Activated CD8-positive, alpha-beta T cell treated with anti-CD3 and anti-CD28 coated beads for 36 hours (primary cell): ENCODE measurements at regions not wholly inside any gene's neighbourhood (a gene's known extent, or its start where the extent isn't known, plus 50 kb on each side); places are given as distances from the start of the nearest gene placed in this dataset.

Experiments used
- ATAC-seq: fragments of 200-7000 bp; cut with Tn5 transposase; one replicate; pipeline ENCODE4 v1.10.0; 2021; ENCODE audit warnings: mild to moderate bottlenecking, moderate library complexity
- CTCF ChIA-PET: fragments of 350-600 bp; sonication (Branson Sonifier 250); formaldehyde crosslinking; loops from one replicate; lab custom pipeline; 2021; ENCODE audit warnings: antibody characterized with exemption; lab: Charles Lee
- POLR2A ChIA-PET: fragments of 350-600 bp; sonication (Branson Sonifier 250); formaldehyde crosslinking; loops from one replicate; lab custom pipeline; 2021; ENCODE audit warnings: antibody characterized with exemption; lab: Charles Lee
- DNase-seq: peaks from one replicate; pipeline ENCODE4 v3.0.0-alpha.2; 2020
- H3K27ac Mint-ChIP-seq: one replicate; pipeline ENCODE4 v1.8.0; 2021; ENCODE audit warnings: mild to moderate bottlenecking, mixed read lengths
- H3K27me3 Mint-ChIP-seq: one replicate; pipeline ENCODE4 v1.8.0; 2021; ENCODE audit warnings: mixed read lengths
- H3K36me3 Mint-ChIP-seq: one replicate; pipeline ENCODE4 v1.8.0; 2021; ENCODE audit warnings: low read depth, mixed read lengths
- H3K4me1 Mint-ChIP-seq: one replicate; pipeline ENCODE4 v1.8.0; 2021; ENCODE audit warnings: low read depth, mixed read lengths
- H3K4me3 Mint-ChIP-seq: one replicate; pipeline ENCODE4 v1.8.0; 2021; ENCODE audit warnings: mild to moderate bottlenecking, moderate library complexity, mixed read lengths
- H3K9me3 Mint-ChIP-seq: one replicate; pipeline ENCODE4 v1.8.0; 2021; ENCODE audit warnings: mixed read lengths
- intact Hi-C: fragments of 100-400 bp; cut with micrococcal nuclease; formaldehyde crosslinking; loops from one replicate; pipeline ENCODE4 v1.10.0; 2022
- TF ChIP-seq, protein P1 (sequence below): fragments of 200-600 bp; IDR thresholded peaks from one replicate; pipeline ENCODE4 v1.8.0; 2022; ENCODE audit warnings: antibody characterized with exemption, mild to moderate bottlenecking

DNA sequence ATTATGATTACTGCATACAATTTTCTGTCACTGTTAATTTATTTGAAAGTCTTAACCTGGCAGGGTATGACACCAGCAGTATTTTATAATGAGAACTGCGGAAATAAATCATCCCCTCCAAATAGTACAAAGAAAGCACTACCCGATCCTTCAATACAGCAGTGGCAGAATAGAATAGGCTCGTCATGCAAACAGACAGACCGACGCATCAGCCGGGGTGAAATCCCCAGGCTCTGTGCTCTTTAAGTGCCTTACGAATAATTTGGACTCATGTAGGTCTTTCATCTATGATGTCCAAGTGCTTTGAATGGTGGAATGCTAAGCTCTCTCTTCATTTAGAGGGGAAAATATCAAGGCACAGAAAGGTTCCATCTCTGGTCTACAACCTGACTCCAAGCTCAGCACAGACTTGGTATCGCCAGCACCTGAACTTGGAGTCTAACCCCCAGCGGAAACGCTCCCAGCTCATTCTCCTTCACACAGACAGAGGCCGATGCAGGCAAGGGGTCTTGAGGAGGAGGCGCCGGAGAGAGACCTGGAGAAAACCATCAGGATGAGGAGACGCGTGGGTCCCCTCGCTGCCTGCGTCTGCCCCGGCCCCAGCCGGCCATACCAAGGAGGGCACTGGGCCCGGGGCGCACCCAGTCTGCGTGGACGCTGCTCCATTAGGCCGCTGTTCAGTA, 568.1 kb upstream of the MKI67 start:
- no peaks in the 10 kb centered on the region for H3K27me3 Mint-ChIP-seq
- ChIA-PET CTCF (no interaction called here), POLR2A (no interaction called here)
- H3K27ac Mint-ChIP-seq, result no peak overlapping the region
- intact Hi-C loops, result no loop called here
- H3K9me3 Mint-ChIP-seq, result no peaks in the 10 kb centered on the region
- TF ChIP-seq, protein P1, sequence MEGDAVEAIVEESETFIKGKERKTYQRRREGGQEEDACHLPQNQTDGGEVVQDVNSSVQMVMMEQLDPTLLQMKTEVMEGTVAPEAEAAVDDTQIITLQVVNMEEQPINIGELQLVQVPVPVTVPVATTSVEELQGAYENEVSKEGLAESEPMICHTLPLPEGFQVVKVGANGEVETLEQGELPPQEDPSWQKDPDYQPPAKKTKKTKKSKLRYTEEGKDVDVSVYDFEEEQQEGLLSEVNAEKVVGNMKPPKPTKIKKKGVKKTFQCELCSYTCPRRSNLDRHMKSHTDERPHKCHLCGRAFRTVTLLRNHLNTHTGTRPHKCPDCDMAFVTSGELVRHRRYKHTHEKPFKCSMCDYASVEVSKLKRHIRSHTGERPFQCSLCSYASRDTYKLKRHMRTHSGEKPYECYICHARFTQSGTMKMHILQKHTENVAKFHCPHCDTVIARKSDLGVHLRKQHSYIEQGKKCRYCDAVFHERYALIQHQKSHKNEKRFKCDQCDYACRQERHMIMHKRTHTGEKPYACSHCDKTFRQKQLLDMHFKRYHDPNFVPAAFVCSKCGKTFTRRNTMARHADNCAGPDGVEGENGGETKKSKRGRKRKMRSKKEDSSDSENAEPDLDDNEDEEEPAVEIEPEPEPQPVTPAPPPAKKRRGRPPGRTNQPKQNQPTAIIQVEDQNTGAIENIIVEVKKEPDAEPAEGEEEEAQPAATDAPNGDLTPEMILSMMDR, result no peak
- H3K4me1 Mint-ChIP-seq, result no peaks in the 10 kb centered on the region
- no peak overlapping the region for H3K4me3 Mint-ChIP-seq
- DNase-seq (no peak), ATAC-seq (no peak)
- no peaks in the 10 kb centered on the region for H3K36me3 Mint-ChIP-seq

DNA sequence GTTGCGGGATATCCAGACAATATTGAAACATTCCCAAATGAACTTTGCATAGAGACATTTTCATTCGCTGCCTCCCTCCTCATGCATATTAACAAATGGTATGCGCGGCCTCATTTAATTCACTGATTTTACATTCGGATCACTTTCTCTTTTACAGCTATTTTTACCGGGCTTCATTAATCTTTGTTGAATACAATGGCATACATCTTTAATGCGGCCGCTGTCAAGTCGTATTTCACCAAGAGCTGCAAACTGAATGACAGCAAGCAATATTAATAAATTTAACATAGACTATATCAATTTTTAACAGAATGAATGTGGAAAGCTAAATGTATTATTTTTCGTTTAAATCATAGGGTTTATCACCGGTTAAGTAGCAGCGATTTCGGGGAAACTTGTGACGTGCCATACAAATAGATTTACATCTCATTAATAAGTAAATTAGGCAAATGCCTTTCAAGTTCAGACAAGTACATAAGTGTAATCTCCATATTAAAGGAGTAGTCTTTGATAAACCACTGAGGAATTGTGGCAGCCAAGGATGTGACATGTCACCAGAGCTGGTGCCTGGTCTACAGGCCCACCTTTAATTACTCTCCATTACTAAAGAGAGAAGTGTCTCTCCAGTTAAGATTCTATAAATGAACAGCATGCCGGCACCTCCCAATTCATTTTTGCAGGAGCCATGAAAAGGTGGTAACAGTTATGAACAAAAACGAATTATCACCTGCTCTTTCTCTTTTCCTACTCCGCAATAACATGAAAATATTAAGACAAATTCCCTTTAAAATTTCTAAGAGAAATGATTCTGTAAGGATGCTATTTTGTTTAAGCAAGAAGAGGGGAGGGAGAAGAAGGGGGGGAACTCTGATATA, 568.9 kb upstream of the MKI67 start:
- Mint-ChIP-seq H3K4me3 (no peak overlapping the region), H3K36me3 (no peaks in the 10 kb centered on the region), H3K9me3 (no peaks in the 10 kb centered on the region), H3K27ac (no peak overlapping the region), H3K4me1 (no peaks in the 10 kb centered on the region), H3K27me3 (no peaks in the 10 kb centered on the region)
- DNase-seq (no peak), ATAC-seq (no peak)
- POLR2A ChIA-PET, result no interaction called here
- TF ChIP-seq, protein P1, result no peak
- intact Hi-C loops, result no loop called here
- CTCF ChIA-PET, result no interaction called here

DNA sequence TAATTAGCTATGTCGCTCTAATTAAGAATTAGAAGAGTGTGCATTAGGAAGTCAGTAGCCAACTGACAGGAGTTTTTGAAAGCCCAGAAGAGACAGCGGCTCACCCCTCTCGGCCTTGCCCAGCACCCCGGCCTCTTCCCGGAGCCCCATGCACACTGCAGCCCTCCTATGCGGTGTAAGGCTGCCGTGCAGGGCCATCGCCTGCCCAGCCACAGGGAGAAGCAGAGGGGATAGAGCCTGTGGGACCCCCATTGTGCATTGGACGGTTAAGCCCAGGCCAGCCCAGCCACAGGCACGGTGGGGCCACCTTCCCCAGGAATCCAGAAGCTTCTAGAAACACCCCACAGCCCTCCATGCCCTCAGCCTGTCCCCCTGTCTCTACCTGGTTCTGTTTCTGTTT, 569.7 kb upstream of the MKI67 start:
- H3K9me3 Mint-ChIP-seq, result no peaks in the 10 kb centered on the region
- no peaks in the 10 kb centered on the region for H3K4me1 Mint-ChIP-seq
- no peaks in the 10 kb centered on the region for H3K27me3 Mint-ChIP-seq
- no peak for ATAC-seq
- H3K27ac Mint-ChIP-seq, result no peak overlapping the region
- TF ChIP-seq, protein P1, result no peak
- intact Hi-C loops, result no loop called here
- POLR2A ChIA-PET, result no interaction called here
- CTCF ChIA-PET, result no interaction called here
- H3K36me3 Mint-ChIP-seq, result no peaks in the 10 kb centered on the region
- DNase-seq, result no peak
- H3K4me3 Mint-ChIP-seq, result no peak overlapping the region

DNA sequence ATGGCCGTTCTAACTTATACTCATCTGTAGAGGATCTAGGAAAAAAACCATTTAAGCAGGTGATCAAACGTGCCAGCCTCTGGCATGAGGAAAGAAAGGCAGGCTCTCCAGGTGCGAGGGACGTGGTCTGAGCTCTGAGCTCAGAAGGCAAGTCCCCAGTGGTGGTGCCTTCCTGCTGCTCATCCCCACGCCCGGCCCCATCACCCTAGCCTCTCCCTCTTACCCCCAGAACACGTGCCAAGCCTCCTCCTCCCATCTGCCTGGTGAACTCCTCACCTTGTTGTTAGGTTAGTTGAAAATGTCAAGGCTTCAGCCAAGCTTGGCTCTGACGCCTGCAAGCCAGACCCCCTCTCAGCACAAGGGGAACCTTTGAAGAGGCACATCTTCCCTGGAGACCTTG, 571.2 kb upstream of the MKI67 start:
- TF ChIP-seq, protein P1, result no peak

DNA sequence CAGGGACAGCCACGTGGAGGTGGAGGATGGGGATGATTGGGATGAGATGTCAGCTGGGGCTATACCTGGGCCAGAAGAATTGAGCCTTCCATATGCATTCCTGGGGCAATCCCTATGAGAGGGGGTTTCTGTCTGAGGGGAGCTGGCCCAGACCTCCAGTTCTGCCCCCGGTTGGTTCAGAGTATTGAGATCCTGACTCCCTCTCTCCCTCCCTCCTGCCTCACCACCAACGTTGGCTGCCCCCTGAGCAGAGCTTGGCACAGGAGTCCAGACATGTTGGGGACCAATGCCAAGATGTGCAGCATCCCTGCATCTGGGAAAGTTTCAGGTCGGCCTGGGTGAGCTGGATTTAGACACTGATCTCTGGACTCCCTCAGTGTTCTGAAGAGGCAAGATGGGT, 575.2 kb upstream of the MKI67 start:
- no peaks in the 10 kb centered on the region for H3K36me3 Mint-ChIP-seq
- intact Hi-C loops, result no loop called here
- no peaks in the 10 kb centered on the region for H3K27me3 Mint-ChIP-seq
- no peak for DNase-seq
- no peaks in the 10 kb centered on the region for H3K9me3 Mint-ChIP-seq
- ChIA-PET POLR2A (no interaction called here), CTCF (no interaction called here)
- H3K4me1 Mint-ChIP-seq, result no peaks in the 10 kb centered on the region
- H3K27ac Mint-ChIP-seq, result no peak overlapping the region
- H3K4me3 Mint-ChIP-seq, result no peak overlapping the region
- TF ChIP-seq, protein P1, result no peak
- no peak for ATAC-seq

More for the DNA sequence above, 571.2 kb upstream of the MKI67 start:
- Mint-ChIP-seq H3K4me3 (no peak overlapping the region), H3K4me1 (no peaks in the 10 kb centered on the region), H3K9me3 (no peaks in the 10 kb centered on the region), H3K27ac (no peak overlapping the region), H3K36me3 (no peaks in the 10 kb centered on the region), H3K27me3 (no peaks in the 10 kb centered on the region)
- intact Hi-C loops, result no loop called here
- CTCF ChIA-PET, result no interaction called here
- POLR2A ChIA-PET, result no interaction called here
- no peak for DNase-seq
- ATAC-seq, result no peak
